ENCODE measurements at regions not wholly inside any gene's neighbourhood (a gene's known extent, or its start where the extent isn't known, plus 50 kb on each side); places are given as distances from the start of the nearest gene placed in this dataset.
"Not testable (repeated sequence)": the region's sequence is repeated elsewhere in the genome, so short reads cannot be mapped to it uniquely, and the experiment has no call there.

DNA sequence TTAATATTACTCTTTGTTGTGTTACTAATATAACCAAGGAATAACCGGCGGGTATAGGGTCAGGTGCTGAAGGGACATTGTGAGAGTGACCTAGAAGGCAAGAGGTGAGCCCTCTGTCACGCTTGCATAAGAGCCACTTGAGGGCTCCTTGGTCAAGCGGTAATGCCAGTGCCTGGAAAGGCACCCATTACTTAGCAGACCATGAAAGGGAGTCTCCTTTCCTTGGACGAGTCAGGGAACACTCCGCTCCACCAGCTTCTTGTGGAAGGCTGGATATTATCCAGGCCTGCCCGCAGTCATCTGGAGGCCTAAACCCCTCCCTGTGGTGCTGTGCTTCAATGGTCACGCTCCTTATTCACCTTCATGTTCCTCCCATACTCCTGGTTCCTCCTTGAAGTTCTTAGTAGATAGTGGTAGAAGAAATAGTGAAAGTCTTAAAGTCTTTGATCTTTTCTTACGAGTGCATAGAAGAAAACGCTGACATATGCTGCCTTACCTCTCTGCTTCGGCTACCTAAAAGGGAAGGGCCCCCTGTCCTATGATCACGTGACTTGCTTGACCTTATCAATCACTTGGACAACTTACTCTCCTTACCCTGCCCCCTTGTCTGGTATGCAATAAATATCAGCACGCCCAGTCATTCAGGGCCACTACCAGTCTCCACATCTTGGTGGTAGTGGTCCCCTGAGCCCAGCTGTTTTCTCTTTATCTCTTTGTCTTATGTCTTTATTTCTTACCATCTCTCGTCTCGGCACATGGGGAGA is 59.6 kb upstream of the DMRTB1 start:
- not testable (repeated sequence) for DNase-seq (ENCODE audit: low spot score)

GRCh38 chr1:53400761-53401674 is 58.2 kb upstream of the DMRTB1 start:
- DNase-seq (ENCODE audit: low spot score) = no peak

GRCh38 chr1:53401813-53402745 is 57.1 kb upstream of the DMRTB1 start:
- DNase-seq (ENCODE audit: low spot score) = no peak

DNA sequence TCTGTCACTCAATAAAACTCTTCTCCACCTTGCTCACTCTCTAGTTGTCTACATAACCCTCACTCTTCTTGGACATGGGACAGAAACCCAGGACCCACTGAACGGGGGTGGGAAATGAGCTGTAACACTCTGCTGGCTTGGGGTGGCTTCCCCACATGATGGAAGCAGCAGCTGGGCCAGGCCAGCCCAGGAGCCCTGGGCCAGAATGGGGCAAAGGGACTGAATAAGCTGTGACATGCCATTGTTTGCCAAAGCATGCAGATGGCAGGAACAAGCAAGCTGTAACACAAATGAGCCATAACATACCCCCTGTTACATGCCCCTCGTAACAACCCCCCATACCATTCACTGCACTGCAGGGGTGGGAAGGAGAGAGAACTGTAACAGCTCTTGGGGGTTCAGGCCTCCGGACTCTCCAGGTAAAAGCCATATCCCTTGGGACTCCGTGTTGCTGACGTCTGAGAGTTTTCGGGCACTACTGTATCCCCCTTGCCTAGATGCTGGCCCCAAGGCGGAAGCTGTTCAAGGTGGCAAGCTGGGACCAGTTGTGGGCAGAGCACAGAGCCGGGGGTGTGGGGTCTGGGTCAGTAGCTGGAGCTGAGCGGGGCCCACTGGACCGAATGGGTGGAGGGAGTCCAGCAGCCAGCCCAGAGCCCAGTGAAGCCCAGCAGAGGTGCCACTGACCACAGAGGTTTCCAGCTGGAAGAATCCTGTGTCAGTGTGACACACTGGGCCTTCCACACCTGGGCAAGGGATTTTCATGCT is 56.1 kb upstream of the DMRTB1 start:
- no peak for DNase-seq (ENCODE audit: low spot score)

DNA sequence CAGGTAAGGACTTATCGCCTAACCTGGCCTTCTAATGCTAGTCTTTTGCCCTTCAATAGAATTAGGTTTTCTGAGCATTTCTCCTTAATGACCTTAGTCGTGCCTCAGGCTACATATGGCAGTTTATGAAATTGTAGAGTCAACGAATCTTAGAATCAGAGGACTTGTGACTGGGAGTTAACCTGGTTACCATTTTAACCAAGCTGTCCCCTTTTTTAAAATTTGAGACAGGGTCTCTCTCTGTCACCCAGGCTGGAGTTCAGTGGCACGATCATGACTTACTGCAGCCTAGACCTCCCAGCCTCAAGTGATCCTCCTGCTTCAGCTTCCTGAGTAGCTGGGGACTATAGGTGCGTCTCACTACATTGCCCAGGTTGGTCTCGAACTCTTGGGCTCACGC is 53.5 kb upstream of the DMRTB1 start:
- DNase-seq (ENCODE audit: low spot score) = no peak

- no peak for DNase-seq (ENCODE audit: low spot score)
Measured at GRCh38 chr1:53406551-53407235, 52.5 kb upstream of the DMRTB1 start.

- DNase-seq (ENCODE audit: low spot score) = no peak
Measured at GRCh38 chr1:53408013-53408754, 51.0 kb upstream of the DMRTB1 start.

DNA sequence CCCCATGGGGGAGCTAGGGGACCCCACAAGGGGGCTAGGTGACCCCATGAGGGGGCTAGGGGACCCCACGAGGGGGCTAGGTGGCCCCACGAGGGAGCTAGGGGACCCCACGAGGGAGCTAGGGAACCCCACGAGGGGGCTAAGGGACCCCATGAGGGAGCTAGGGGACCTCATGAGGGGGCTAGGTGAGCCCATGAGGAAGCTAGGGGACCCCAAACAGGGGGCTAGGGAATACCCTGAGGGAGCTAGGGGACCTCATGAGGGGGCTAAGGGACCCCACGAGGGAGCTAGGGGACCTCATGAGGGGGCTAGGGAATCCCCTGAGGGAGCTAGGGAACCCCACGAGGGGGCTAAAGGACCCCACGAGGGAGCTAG is 50.5 kb upstream of the DMRTB1 start:
- DNase-seq (ENCODE audit: low spot score) = no peak

GRCh38 chr1:53409233-53409632 is 50.0 kb upstream of the DMRTB1 start:
- DNase-seq (ENCODE audit: low spot score) = no peak

All from activated CD4-positive, alpha-beta T cell treated with anti-CD3 and anti-CD28 coated beads, Interleukin-2, Interleukin-4, amounts not matched to agents 100 ng/mL and 50 ng/mL, durations not matched to agents 16 hours and 8 hours (primary cell).